ENCODE measurements at regions not wholly inside any gene's neighbourhood (a gene's known extent, or its start where the extent isn't known, plus 50 kb on each side); places are given as distances from the start of the nearest gene placed in this dataset.

DNA sequence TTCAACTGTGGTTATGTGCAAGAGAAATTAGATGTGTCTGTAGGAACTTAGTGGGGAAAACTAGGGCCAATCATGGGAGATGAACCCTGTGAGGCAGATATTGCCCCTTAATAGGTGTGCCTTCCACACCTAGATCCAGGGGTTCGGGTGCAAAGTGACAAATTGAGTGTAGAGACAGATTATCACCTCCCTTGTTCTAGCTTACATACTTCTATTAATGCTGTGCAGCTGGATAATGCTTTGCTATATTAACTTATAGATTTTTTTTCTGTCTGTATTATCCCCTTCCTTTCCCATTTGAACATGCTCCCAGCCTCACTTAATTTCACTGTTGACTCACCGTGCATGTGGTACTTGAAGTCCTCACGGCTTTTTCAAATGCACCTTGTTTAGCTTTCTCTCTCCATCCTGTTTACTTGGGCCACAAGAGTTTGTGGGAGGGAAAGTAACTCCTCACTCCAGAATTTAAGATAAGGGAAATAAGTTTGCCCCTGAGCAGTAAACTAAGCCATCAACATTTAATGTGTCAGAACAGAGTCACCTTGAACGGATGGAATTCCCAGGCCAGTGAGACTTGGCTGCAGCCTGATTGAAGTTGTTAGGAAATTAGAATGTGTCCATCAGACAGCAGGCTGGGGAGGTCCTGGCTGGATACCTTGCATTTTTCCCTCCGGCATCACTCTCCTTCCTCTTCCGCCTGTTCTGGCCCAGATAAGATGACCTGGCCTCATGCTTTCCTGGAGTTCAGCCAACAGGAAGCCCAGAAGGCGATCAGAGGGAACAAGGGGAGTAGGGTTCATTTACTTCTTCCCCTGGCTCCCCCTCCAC lies 478.4 kb downstream of the BCOR start:
- Histone ChIP-seq H3K4me3 (ENCODE audit: low read depth, low read length) (no peak overlapping the region), H3K9ac (ENCODE audit: low read depth, low read length) (no peak overlapping the region), H3K9me3 (ENCODE audit: control insufficient read depth, insufficient read depth, low read length) (no peaks in the 10 kb centered on the region), H3K4me1 (ENCODE audit: control insufficient read depth, insufficient read depth, low read length) (peaks cover 9% of the 10 kb centered on the region), H3K36me3 (ENCODE audit: control insufficient read depth, insufficient read depth, low read length) (no peaks in the 10 kb centered on the region), H3K27me3 (ENCODE audit: control insufficient read depth, insufficient read depth, low read length) (no peaks in the 10 kb centered on the region)

- Histone ChIP-seq H3K9me3 (ENCODE audit: control insufficient read depth, insufficient read depth, low read length) (no peaks in the 10 kb centered on the region), H3K4me1 (ENCODE audit: control insufficient read depth, insufficient read depth, low read length) (no peaks in the 10 kb centered on the region), H3K9ac (ENCODE audit: low read depth, low read length) (no peak overlapping the region), H3K27me3 (ENCODE audit: control insufficient read depth, insufficient read depth, low read length) (no peaks in the 10 kb centered on the region), H3K36me3 (ENCODE audit: control insufficient read depth, insufficient read depth, low read length) (no peaks in the 10 kb centered on the region), H3K4me3 (ENCODE audit: low read depth, low read length) (no peak overlapping the region)
These were observed 473.6 kb downstream of the BCOR start for GRCh38 chrX:39624166-39624565.

DNA sequence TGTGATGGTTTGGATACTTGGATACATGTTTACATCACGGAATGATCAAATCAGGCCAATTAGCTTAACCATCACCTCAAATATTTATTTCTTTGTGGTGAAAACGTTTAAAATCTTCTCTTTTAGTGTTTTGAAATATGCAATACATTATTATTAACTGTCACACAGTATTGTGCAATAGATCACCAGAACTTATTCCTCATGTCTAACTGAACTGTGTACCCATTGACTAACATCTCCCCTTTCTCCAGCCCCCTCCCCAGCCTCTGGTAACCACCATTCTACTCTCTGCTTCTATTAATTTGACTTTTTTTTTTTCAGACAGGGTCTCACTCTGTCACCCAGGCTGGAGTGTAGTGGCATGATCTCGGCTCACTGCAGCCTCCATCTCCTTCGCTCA lies 471.9 kb downstream of the BCOR start:
- Histone ChIP-seq H3K4me1 (ENCODE audit: control insufficient read depth, insufficient read depth, low read length) (no peaks in the 10 kb centered on the region), H3K9me3 (ENCODE audit: control insufficient read depth, insufficient read depth, low read length) (no peaks in the 10 kb centered on the region), H3K4me3 (ENCODE audit: low read depth, low read length) (no peak overlapping the region), H3K36me3 (ENCODE audit: control insufficient read depth, insufficient read depth, low read length) (no peaks in the 10 kb centered on the region), H3K27me3 (ENCODE audit: control insufficient read depth, insufficient read depth, low read length) (no peaks in the 10 kb centered on the region), H3K9ac (ENCODE audit: low read depth, low read length) (no peak overlapping the region)

- no peak overlapping the region for H3K9ac ChIP-seq (ENCODE audit: low read depth, low read length)
These were observed 471.0 kb downstream of the BCOR start for GRCh38 chrX:39626749-39627148.

GRCh38 chrX:39627257-39627656 lies 470.5 kb downstream of the BCOR start:
- Histone ChIP-seq H3K36me3 (ENCODE audit: control insufficient read depth, insufficient read depth, low read length) (no peaks in the 10 kb centered on the region), H3K27me3 (ENCODE audit: control insufficient read depth, insufficient read depth, low read length) (no peaks in the 10 kb centered on the region), H3K9me3 (ENCODE audit: control insufficient read depth, insufficient read depth, low read length) (no peaks in the 10 kb centered on the region), H3K4me3 (ENCODE audit: low read depth, low read length) (no peak overlapping the region), H3K4me1 (ENCODE audit: control insufficient read depth, insufficient read depth, low read length) (no peaks in the 10 kb centered on the region), H3K9ac (ENCODE audit: low read depth, low read length) (no peak overlapping the region)

More at GRCh38 chrX:39626749-39627148, 471.0 kb downstream of the BCOR start:
- no peaks in the 10 kb centered on the region for H3K9me3 ChIP-seq (ENCODE audit: control insufficient read depth, insufficient read depth, low read length)
- no peaks in the 10 kb centered on the region for H3K27me3 ChIP-seq (ENCODE audit: control insufficient read depth, insufficient read depth, low read length)
- H3K4me3 ChIP-seq (ENCODE audit: low read depth, low read length): no peak overlapping the region
- H3K4me1 ChIP-seq (ENCODE audit: control insufficient read depth, insufficient read depth, low read length): no peaks in the 10 kb centered on the region
- no peaks in the 10 kb centered on the region for H3K36me3 ChIP-seq (ENCODE audit: control insufficient read depth, insufficient read depth, low read length)

DNA sequence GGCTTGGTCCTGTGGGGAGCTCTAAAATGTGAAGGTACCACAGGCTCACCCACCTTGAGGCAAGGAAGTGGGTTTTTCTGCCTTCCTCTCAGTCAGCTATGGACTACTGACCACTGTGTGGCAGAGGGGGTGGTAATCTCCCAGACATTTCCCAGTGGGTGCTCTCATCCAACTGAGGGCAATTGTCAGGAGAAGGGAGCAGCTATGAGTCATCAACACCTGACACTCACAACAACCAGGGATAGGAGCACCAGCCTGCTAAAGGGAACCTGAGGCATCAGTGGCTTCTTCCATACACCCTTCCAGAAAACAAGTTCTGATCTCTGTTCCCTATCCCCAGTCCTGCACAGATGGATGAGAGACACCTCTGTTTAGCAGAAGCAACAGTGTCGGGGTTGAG lies 468.8 kb downstream of the BCOR start:
- H3K4me3 ChIP-seq (ENCODE audit: low read depth, low read length): no peak overlapping the region
- H3K27me3 ChIP-seq (ENCODE audit: control insufficient read depth, insufficient read depth, low read length): no peaks in the 10 kb centered on the region
- H3K36me3 ChIP-seq (ENCODE audit: control insufficient read depth, insufficient read depth, low read length): no peaks in the 10 kb centered on the region
- no peak overlapping the region for H3K9ac ChIP-seq (ENCODE audit: low read depth, low read length)
- H3K4me1 ChIP-seq (ENCODE audit: control insufficient read depth, insufficient read depth, low read length): no peaks in the 10 kb centered on the region
- no peaks in the 10 kb centered on the region for H3K9me3 ChIP-seq (ENCODE audit: control insufficient read depth, insufficient read depth, low read length)

DNA sequence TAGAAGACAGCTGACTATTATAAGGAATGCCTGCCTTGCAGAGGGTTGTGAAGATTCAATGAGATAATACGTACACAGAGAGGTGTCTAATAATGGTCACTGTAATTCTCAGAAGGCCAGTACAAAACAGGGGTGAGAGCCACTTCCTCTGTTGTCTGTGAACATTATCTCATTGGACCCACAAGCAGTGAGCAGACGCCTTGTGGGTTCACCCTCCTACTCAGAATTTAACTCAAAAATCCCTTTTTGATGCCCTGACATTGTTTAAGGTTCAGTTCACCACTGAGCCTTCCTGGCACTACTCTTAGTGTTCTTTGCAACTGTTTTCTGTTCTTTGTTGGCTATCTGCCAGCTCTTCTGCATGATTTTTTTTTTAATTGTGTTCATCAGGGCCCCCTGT lies 467.4 kb downstream of the BCOR start:
- Histone ChIP-seq H3K36me3 (ENCODE audit: control insufficient read depth, insufficient read depth, low read length) (no peaks in the 10 kb centered on the region), H3K9me3 (ENCODE audit: control insufficient read depth, insufficient read depth, low read length) (no peaks in the 10 kb centered on the region), H3K4me1 (ENCODE audit: control insufficient read depth, insufficient read depth, low read length) (no peaks in the 10 kb centered on the region)

DNA sequence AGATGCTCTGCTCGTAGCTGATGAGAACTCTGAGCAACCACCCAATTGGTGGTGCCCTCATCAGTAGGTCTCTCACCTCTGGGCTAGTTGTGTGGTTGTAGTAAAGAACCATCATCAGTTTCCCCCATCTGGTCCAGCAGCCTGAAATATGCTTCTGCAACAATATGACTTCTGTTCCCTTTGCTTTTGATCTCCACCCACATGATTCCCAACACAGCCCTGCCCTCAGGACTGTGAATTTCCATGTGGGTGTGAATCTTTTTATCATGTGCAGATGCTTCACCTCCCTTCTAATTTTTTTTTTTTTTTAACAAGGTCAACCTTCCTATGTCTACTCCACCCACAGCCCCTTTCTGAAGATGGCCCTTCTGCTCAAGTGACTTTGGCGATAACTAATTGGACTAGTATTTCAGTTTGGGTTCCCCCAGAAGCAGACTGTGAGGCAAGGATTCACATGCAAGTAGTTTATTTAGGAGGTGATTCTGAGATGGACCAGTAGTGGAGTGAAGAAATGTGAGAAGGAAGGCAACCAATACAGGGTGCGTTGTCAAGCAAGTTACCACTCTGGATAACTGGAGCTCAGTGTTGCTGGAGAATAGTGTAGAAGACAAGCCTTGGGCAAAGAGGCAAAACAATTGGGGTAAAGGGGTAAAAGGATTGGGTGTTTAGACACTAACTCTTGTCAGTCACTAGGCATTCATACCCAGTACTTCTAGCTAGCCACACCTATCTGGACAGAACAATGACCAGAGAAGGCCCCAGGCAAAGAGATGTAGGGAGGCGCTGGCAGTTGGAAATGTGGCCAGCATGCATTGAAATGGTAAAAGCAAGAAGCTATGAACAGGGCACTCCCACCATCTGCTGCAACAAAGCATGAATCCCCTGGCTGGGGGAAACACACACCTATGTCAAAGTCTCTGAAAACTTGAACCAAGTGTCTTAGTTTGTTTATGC lies 466.2 kb downstream of the BCOR start:
- Histone ChIP-seq H3K36me3 (ENCODE audit: control insufficient read depth, insufficient read depth, low read length) (no peaks in the 10 kb centered on the region), H3K9me3 (ENCODE audit: control insufficient read depth, insufficient read depth, low read length) (no peaks in the 10 kb centered on the region), H3K27me3 (ENCODE audit: control insufficient read depth, insufficient read depth, low read length) (no peaks in the 10 kb centered on the region), H3K9ac (ENCODE audit: low read depth, low read length) (no peak overlapping the region), H3K4me1 (ENCODE audit: control insufficient read depth, insufficient read depth, low read length) (no peaks in the 10 kb centered on the region), H3K4me3 (ENCODE audit: low read depth, low read length) (no peak overlapping the region)

More for the DNA sequence above, 467.4 kb downstream of the BCOR start:
- H3K27me3 ChIP-seq (ENCODE audit: control insufficient read depth, insufficient read depth, low read length): no peaks in the 10 kb centered on the region
- H3K4me3 ChIP-seq (ENCODE audit: low read depth, low read length): no peak overlapping the region
- no peak overlapping the region for H3K9ac ChIP-seq (ENCODE audit: low read depth, low read length)

DNA sequence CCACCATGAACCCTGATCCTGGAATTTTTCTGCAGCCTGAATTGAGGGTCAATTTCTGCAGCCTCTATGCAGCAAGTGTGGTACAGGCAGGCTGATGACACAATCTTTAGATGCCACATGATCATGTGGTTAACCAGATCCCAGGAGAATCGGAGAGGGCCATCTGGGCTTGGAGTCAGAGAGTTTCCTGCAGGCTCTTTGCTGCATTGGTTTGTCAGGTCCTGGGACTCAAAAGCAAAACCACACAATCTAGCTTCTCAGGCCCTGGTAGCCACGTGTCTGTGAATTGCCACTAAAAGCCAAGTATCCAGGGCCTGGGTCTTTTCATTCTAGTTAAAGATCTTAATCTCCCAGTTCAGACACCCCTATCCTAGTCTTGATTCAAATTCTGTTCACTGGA lies 464.5 kb downstream of the BCOR start:
- Histone ChIP-seq H3K27me3 (ENCODE audit: control insufficient read depth, insufficient read depth, low read length) (no peaks in the 10 kb centered on the region), H3K9me3 (ENCODE audit: control insufficient read depth, insufficient read depth, low read length) (no peaks in the 10 kb centered on the region), H3K9ac (ENCODE audit: low read depth, low read length) (no peak overlapping the region), H3K4me1 (ENCODE audit: control insufficient read depth, insufficient read depth, low read length) (no peaks in the 10 kb centered on the region), H3K4me3 (ENCODE audit: low read depth, low read length) (no peak overlapping the region), H3K36me3 (ENCODE audit: control insufficient read depth, insufficient read depth, low read length) (no peaks in the 10 kb centered on the region)

GRCh38 chrX:39636481-39636880 lies 461.3 kb downstream of the BCOR start:
- Histone ChIP-seq H3K27me3 (ENCODE audit: control insufficient read depth, insufficient read depth, low read length) (no peaks in the 10 kb centered on the region), H3K36me3 (ENCODE audit: control insufficient read depth, insufficient read depth, low read length) (no peaks in the 10 kb centered on the region), H3K4me1 (ENCODE audit: control insufficient read depth, insufficient read depth, low read length) (no peaks in the 10 kb centered on the region), H3K9ac (ENCODE audit: low read depth, low read length) (no peak overlapping the region), H3K9me3 (ENCODE audit: control insufficient read depth, insufficient read depth, low read length) (no peaks in the 10 kb centered on the region), H3K4me3 (ENCODE audit: low read depth, low read length) (no peak overlapping the region)

GRCh38 chrX:39638526-39638925 lies 459.2 kb downstream of the BCOR start:
- peaks cover 6% of the 10 kb centered on the region for H3K4me1 ChIP-seq (ENCODE audit: control insufficient read depth, insufficient read depth, low read length)
- H3K27me3 ChIP-seq (ENCODE audit: control insufficient read depth, insufficient read depth, low read length): no peaks in the 10 kb centered on the region

More at GRCh38 chrX:39638526-39638925, 459.2 kb downstream of the BCOR start:
- H3K9ac ChIP-seq (ENCODE audit: low read depth, low read length): no peak overlapping the region
- no peak overlapping the region for H3K4me3 ChIP-seq (ENCODE audit: low read depth, low read length)
- H3K36me3 ChIP-seq (ENCODE audit: control insufficient read depth, insufficient read depth, low read length): no peaks in the 10 kb centered on the region
- H3K9me3 ChIP-seq (ENCODE audit: control insufficient read depth, insufficient read depth, low read length): no peaks in the 10 kb centered on the region
